Peyer's patch (tissue), 4 donors: ENCODE measurements at regions not wholly inside any gene's neighbourhood (a gene's known extent, or its start where the extent isn't known, plus 50 kb on each side); places are given as distances from the start of the nearest gene placed in this dataset.
A peak's percentile ranks its signal among the peaks of the same experiment; 100 is the strongest.

Experiments
- DNase-seq, 3 donors: peaks; one replicate each; pipeline ENCODE4 v3.0.0-alpha.2; 2017 to 2019
- H3K27ac ChIP-seq, 4 donors: fragments of 200-600 bp; sonication (generic); one replicate each; pipeline ENCODE4 v1.5.1; 2016 to 2019
- H3K27me3 ChIP-seq, 2 donors: fragments of 200-600 bp; sonication (generic); one replicate each; pipeline ENCODE4 v1.5.1; 2019
- H3K36me3 ChIP-seq, 3 donors: fragments of 200-600 bp; sonication (generic); one replicate each; pipeline ENCODE4 v1.5.1; 2016 to 2019
- H3K4me1 ChIP-seq, 4 donors: fragments of 200-600 bp; sonication (generic); one replicate each; pipeline ENCODE4 v1.5.1; 2016 to 2019
- H3K4me3 ChIP-seq, 4 donors: fragments of 200-600 bp; sonication (generic); 1 replicate in 3 of 4; 2 replicates in 1 of 4; pipeline ENCODE4 v1.5.1; 2016 to 2019; ENCODE audit warnings: mild to moderate bottlenecking in 1 of 4
- H3K9me3 ChIP-seq, 4 donors: fragments of 200-600 bp; sonication (generic); one replicate each; pipeline ENCODE4 v1.5.1; 2016 to 2019; ENCODE audit warnings: mild to moderate bottlenecking in 1 of 4
- POLR2A ChIP-seq, 2 donors: fragments of 450-650 bp; IDR thresholded peaks; one replicate each; pipeline ENCODE4 v1.5.1; 2017; ENCODE audit warnings: antibody characterized with exemption in 2 of 2, mild to moderate bottlenecking in 2 of 2, moderate library complexity in 2 of 2
- TF ChIP-seq, protein P1 (sequence below), 6 experiments: fragments of 450-650 bp in 4 of 6; fragments of 200-600 bp in 2 of 6; sonication (generic) in 1 of 6; IDR thresholded peaks; one replicate each; pipeline ENCODE4 v1.5.1; 2017 to 2019; ENCODE audit warnings: antibody characterized with exemption in 6 of 6, mild to moderate bottlenecking in 3 of 6, moderate library complexity in 1 of 6

DNA sequence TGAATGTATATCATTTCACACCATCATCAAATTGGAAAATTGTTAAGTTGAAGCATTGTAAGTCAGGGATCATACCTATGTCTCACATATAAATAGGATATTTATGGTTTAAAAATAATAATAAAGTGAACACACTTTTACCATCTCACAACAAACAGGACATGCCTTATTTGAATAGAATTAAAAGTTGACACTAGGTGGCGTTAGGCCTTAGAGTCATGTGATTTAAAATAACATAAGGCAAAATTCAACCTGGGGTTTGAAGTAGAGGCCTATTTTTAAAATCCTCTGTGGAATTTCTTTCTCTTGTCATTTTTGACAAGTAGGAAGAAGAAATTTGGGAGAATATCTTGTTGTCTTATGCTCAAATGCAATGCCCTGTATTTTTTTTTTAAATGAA is 184.7 kb upstream of the PCDH15 start:
- H3K9me3 ChIP-seq = no peaks in the 10 kb centered on the region
- no peak for DNase-seq
- no peaks in the 10 kb centered on the region for H3K27me3 ChIP-seq
- H3K36me3 ChIP-seq = no peaks in the 10 kb centered on the region
- no peak overlapping the region for H3K4me3 ChIP-seq
- no peaks in the 10 kb centered on the region for H3K4me1 ChIP-seq
- no peak overlapping the region for H3K27ac ChIP-seq
- TF ChIP-seq POLR2A (IDR thresholded peaks at IDR 0.05) = no peak
- TF ChIP-seq, protein P1, sequence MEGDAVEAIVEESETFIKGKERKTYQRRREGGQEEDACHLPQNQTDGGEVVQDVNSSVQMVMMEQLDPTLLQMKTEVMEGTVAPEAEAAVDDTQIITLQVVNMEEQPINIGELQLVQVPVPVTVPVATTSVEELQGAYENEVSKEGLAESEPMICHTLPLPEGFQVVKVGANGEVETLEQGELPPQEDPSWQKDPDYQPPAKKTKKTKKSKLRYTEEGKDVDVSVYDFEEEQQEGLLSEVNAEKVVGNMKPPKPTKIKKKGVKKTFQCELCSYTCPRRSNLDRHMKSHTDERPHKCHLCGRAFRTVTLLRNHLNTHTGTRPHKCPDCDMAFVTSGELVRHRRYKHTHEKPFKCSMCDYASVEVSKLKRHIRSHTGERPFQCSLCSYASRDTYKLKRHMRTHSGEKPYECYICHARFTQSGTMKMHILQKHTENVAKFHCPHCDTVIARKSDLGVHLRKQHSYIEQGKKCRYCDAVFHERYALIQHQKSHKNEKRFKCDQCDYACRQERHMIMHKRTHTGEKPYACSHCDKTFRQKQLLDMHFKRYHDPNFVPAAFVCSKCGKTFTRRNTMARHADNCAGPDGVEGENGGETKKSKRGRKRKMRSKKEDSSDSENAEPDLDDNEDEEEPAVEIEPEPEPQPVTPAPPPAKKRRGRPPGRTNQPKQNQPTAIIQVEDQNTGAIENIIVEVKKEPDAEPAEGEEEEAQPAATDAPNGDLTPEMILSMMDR (IDR thresholded peaks at IDR 0.05) = peak in 3 of 6 experiments; percentile 21 to 28 (median 27)

DNA sequence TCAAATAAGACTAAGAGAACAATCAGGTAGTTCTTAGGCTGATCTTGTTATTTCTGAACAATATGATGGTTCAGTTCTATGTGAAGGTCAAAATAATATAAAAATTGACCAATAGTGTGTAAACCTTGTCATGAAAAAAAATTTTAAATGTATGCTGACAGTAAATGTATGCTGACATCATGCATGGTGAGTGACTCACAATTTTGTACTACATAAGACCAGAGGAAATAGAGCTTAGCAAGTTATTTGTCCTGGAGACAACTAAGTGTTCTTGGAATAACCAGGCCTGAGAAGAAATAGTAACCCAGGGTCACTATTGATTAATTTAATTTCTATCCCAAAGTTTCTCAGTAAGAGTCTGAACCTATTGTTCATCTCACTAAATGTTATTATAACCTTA is 182.2 kb upstream of the PCDH15 start:
- H3K9me3 ChIP-seq = no peaks in the 10 kb centered on the region
- no peaks in the 10 kb centered on the region for H3K4me1 ChIP-seq
- no peaks in the 10 kb centered on the region for H3K36me3 ChIP-seq
- no peak overlapping the region for H3K27ac ChIP-seq
- no peaks in the 10 kb centered on the region for H3K27me3 ChIP-seq
- H3K4me3 ChIP-seq = no peak overlapping the region
- DNase-seq = no peak
- TF ChIP-seq, protein P1 (IDR thresholded peaks at IDR 0.05) = no peak
- no peak for TF ChIP-seq POLR2A (IDR thresholded peaks at IDR 0.05)

DNA sequence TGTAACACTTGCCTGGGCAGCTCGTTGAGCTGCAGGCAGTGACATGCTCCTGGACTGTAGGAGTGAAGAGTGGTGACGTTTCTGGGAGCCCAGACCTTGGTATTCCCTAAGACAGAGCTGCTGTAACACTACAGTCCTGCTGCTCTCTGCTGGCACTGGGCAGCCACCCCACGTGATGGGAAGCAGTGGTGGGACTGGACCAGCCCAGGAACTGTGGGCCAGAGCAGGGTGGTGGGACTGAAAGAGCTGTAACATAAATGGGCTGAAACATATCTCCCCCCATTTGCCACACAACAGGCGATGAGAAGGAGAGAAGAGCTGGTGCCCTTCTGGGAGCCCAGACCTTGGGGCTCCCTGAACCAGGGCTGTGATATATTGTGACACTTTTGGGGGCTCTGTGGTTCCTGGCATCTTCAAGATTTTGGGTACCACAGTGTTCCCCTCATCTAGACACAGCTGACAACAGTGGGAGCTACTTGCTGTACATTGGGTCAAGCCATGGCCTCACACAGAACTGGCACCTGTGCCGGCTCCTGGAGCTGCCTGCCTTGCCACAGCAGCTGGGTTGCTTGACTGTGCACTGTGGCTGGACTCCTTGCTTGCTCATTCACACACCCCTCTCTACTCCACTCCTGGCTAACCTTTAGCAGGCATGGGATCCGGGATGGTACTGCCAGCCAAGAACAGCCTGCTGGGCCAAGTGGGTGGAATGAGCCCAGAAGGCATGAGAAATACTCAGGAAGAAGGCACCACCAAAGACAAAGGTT is 161.3 kb upstream of the PCDH15 start:
- no peaks in the 10 kb centered on the region for H3K4me1 ChIP-seq
- TF ChIP-seq, protein P1 (IDR thresholded peaks at IDR 0.05) = no peak
- no peak for TF ChIP-seq POLR2A (IDR thresholded peaks at IDR 0.05)
- H3K27ac ChIP-seq = no peak overlapping the region
- H3K4me3 ChIP-seq = no peak overlapping the region
- no peaks in the 10 kb centered on the region for H3K27me3 ChIP-seq
- DNase-seq = no peak
- H3K36me3 ChIP-seq = no peaks in the 10 kb centered on the region
- no peaks in the 10 kb centered on the region for H3K9me3 ChIP-seq

DNA sequence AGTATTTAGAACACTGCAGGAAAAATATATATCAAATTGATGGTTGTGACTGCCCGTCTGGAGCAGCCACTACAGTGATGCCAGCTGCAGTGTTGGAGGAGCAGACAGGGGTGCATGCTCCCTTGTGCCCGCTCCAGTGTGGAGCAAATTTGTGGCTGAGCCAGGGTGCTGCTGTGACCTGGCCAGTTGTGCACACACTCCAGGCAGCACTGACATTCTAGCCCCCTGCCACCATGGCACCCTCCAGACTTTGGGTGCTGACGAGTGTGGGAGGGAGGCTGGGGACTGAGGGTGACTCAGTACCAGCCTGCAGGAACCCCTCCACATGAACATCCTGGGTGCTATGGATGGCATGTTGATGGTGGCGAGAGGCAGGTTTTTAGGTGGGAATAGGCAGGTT is 160.0 kb upstream of the PCDH15 start:
- no peaks in the 10 kb centered on the region for H3K4me1 ChIP-seq
- H3K36me3 ChIP-seq = no peaks in the 10 kb centered on the region
- H3K27ac ChIP-seq = no peak overlapping the region
- TF ChIP-seq, protein P1 (IDR thresholded peaks at IDR 0.05) = no peak
- no peak for TF ChIP-seq POLR2A (IDR thresholded peaks at IDR 0.05)
- no peaks in the 10 kb centered on the region for H3K9me3 ChIP-seq
- DNase-seq = no peak
- H3K27me3 ChIP-seq = no peaks in the 10 kb centered on the region
- no peak overlapping the region for H3K4me3 ChIP-seq

DNA sequence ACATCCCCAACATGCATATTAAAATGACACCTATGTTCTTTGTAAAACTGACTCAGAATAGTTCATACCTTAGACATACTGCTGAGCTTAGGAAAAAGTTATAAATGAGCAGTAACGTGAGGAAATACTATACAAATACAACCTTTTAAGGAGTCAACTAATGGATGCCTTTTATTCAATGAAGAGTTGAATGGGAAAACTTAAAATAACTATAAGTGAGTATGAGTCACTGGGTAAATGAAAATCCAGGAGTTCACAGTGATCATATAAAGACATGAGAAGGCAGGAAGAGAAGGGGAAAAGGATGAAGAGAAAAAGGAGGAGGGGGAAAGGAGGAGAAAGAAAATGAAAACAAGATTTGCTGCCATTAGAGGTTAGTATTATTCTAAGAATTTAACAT is 157.8 kb upstream of the PCDH15 start:
- Histone ChIP-seq H3K27ac (no peak overlapping the region), H3K4me1 (no peaks in the 10 kb centered on the region), H3K36me3 (no peaks in the 10 kb centered on the region), H3K4me3 (no peak overlapping the region), H3K27me3 (no peaks in the 10 kb centered on the region), H3K9me3 (no peaks in the 10 kb centered on the region)
- no peak for DNase-seq
- no peak for TF ChIP-seq POLR2A (IDR thresholded peaks at IDR 0.05)
- TF ChIP-seq, protein P1 (IDR thresholded peaks at IDR 0.05) = no peak
